ENCODE measurements at regions not wholly inside any gene's neighbourhood (a gene's known extent, or its start where the extent isn't known, plus 50 kb on each side); places are given as distances from the start of the nearest gene placed in this dataset.

GRCh38 chr4:8774071-8774470, 97.6 kb downstream of the HMX1 start:
- DNase-seq (ENCODE audit: low spot score): no peak

GRCh38 chr4:8773124-8773931, 98.3 kb downstream of the HMX1 start:
- DNase-seq (ENCODE audit: low spot score): no peak

DNA sequence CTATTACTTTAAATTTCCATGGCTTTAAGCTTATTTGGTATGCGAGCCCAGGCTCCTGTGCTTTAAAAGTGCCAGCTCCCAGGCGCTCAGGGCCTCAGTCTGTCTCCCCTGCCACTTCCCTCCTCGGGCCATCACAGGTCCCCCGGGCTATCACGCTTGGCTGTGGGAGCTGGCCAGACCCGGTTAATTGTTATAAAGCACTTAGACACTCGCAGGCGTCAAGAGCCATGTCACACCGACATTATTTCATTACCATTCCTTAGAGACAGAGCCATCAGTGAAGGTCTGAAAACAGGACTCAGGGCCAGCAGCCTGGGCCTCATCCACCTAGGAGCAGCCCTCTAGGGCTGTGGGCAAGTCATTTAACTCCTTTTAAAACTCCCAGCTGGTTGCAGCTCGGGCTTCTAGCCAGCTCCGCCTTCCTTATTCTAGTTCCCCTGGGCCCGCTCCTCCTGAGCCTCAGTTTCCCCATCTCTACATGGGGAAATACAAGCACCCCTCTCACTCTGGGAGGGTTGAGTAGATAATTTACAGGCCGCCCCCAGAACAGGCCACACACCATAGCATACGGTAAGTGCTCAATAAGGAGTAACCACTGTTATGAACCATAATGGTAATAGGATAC, 99.0 kb downstream of the HMX1 start:
- no peak for DNase-seq (ENCODE audit: low spot score)

DNA sequence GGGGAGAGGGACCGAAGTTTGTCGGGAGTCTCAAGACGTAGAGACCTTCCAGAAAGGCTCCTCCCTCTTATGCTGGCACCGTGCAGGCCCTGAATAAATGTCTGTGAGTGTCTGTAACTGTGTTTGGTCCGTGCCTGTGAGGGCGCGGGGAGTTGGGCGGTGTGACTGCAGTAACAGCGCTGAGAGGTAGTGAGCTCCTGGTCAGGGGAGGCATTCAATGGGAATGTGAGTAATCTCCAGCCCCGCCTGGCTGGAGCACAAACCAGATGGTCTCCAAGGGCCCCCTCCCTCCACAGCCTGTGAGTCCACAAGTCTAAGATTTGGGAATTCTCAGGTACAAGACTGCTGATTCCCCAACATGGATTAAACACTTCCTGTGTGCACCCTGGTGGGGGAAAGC, 100.0 kb downstream of the HMX1 start:
- no peak for DNase-seq (ENCODE audit: low spot score)

GRCh38 chr4:8771258-8771590, 100.4 kb downstream of the HMX1 start:
- no peak for DNase-seq (ENCODE audit: low spot score)

DNA sequence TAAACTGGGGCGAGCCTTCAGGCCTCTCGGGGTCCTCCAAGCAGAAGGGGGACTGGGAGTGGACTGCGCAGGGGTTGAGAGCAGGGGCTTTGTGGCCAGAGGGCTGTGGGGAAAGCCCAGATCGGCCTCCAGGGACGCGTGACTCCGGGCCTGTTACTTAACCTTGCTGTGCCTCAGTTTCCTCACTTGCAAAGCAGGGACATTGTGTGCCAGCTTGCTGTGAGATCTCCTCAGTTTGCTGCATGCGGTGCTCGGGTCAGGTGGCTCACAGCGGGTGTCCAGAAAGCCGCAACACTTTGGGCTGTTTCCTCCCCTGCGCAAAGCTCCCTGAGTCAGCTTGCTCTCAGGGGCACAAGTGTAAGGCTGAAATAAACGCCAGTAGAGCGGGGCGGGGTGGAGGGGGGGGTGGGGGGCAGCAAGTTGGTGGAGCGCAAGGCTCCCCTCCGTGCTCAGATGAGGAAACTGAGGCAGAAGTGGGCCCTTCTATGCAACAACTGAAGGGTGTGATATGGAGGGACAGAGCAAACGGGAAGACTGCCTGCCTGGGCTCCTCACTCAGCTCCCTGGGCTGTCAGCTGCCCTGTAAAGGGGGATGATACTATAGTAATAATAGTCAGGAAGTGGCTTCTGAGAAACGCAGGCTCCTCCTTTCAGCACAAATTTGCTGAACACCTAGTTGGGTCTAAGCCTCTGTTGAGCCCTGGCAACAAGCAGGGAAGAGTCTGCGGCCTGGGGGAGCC, 101.0 kb downstream of the HMX1 start:
- DNase-seq (ENCODE audit: low spot score): peak; percentile 47

- DNase-seq (ENCODE audit: low spot score): peak; percentile 9
Measured at GRCh38 chr4:8769645-8770517, 101.8 kb downstream of the HMX1 start.

GRCh38 chr4:8768357-8768999, 103.2 kb downstream of the HMX1 start:
- no peak for DNase-seq (ENCODE audit: low spot score)

DNA sequence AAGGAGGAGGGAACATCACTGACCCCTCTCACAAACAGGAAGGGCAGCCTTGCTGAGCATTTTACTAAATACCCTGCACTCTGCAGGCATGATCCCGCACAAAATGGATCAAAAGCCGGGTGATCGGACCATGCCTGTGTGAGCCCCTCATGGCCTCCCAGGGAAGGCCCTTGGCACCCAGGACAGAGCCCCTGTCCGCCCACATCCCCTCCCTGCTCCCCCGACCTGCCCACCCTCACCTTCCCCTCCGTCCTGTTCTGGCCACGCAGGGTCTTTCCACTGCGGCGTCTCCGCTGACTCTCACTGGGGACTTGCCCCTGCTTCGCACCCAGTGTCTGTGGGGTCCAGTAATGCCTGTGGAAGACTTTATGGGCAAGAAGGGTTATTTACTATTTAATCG, 105.0 kb downstream of the HMX1 start:
- no peak for DNase-seq (ENCODE audit: low spot score)

- DNase-seq (ENCODE audit: low spot score): no peak
Measured at GRCh38 chr4:8765631-8766590, 105.7 kb downstream of the HMX1 start.

DNA sequence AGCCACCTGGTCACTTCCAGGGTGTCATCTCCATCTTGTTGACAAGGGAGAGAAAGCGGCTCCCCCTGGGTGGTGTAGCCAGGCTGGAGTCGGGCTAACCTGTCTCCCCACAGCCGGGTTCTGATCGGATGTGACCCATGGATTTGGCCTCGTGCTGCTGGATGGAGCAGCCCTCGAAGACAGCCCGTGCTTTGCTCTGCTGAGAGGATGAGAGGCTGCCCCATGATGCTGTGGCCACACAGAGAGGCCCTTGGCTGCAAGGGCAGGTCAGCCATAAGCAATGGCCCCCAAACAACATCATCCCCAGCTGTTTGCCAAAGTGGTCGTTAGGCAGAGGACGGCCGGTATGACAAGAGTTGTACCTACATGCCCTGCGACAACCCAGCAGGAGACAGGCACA, 106.6 kb downstream of the HMX1 start:
- no peak for DNase-seq (ENCODE audit: low spot score)

DNA sequence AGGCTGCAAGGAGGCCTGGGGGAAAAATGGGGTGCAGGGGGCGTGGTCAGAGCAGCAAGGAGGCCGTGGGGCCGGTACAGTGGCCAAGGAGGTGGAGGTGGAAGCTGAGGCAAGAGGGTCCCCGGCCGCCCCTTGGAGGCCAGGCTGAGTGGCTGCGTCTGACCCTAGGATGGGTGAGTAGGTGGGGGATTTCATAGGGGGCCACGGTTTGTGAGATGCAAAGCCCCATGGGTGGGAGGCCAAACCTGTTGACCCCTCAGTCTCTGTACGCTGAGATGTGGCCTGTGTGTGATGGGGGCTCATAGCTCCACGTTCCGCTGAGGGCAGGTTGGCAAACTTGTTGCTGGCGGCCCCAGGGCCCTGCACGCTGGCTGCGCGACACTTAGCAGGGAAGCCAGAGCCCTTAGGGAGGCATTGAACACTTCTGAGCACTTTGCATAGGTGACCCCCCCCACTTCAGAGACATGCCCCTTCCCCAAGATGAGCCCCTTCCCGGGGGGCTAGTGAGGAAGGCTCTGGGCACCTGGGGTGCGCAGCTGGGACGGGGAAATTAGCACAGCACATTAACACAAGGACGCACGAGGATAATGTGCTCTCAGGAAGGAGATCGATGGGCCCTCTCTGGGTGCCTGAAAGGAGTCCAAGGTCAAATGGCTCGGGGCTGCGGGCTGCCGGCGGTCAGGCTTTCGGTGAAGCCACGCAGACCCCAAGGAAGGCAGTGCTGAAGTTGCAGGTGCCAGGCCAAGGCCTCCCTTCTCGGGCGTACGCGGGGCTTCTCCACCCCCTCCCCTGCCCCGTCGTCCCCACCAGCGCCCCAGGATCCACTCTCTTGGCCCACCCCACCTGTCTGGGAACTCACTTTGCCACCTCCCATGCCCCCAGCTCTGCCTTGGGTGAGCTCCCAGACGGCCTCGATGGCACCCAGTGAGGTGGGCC, 107.4 kb downstream of the HMX1 start:
- DNase-seq (ENCODE audit: low spot score): no peak

DNA sequence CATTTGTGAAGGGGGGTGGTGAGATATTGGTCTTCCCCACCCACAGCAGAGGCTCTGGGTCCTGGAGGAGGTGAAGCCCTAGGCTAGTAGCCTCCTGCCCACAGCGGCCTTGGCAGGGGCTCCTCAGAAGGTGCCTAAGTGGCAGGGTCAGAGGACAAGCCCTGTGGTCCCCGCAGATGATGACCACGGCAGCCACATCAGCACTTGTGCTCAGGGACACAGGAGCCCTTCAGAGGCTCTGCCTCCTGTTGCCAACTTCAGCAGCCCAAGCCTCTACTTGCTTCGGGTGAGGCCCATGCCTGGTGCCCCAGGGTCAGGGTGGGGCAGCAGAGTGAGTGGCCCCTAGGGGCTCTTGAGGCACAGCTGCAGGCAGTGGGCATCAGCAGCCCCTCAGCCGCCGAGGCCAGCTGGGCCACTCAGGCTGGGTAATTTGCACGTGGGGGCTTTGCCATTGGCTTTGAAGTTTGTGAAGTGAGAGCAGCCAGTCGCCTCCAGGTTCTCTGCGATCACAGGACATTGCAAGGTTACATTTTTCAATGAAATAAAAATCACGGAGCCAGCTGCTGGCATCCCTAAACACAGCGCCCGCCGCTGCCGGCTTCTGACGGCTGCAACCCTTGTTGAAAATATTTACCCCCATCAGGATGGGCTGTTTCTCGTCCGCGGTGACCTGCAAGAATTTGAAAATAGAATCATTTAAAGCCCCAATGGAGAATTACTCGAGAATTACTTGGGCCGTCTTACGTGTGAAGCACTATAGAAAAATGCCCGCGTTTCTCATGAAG, 108.5 kb downstream of the HMX1 start:
- no peak for DNase-seq (ENCODE audit: low spot score)

GRCh38 chr4:8762356-8762755, 109.3 kb downstream of the HMX1 start:
- no peak for DNase-seq (ENCODE audit: low spot score)

DNA sequence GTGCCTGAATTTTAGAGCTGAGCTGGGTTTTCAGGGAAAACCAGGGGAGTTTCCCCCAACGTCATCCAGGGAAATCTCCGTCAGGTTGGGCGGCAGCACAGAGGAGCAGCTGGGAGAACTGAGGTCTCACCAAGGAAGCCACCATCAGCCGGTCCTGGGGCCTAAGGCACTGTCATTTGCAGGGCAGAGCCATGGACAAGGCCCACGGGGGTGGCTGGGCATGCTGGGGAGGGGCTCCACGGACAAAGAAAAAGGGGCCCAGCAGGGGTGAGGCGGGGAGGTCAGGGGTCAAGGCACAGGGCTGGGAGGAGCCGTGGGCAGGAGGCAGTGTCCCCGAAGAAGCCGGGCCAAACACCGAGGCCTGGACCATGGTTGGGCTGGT, 109.8 kb downstream of the HMX1 start:
- DNase-seq (ENCODE audit: low spot score): no peak

DNA sequence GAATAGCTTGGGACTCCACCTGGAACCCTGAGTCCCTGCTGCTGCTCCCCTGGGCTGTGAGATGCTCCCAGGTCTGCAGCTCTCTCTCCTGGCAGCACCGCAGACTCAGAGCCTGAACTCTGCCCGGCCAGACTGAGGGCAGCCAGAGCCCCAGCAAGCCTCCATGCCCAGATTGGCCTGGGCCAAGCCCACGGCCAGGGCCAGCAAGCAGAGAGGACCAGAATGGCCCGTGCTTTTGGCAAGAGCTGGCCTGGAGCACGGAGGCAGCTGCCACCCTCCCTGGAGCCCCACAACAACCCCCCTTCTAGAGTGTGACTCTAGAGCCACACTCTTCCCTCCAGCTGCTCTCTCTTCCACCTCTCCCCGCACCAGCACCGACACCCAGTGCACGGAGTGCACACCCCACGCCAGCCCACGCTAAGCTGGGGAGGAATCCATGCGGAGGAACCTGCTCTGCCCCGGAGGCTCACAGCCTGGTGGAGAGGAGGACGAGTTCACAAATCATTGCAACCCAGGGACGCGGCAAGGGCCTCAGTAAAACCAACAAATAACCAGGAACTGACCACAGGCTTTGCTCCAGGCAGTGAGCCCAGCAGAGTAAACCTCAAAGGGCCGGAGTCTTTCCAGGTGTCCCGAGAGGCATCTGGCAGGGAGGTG, 110.3 kb downstream of the HMX1 start:
- DNase-seq (ENCODE audit: low spot score): peak; percentile 36

DNA sequence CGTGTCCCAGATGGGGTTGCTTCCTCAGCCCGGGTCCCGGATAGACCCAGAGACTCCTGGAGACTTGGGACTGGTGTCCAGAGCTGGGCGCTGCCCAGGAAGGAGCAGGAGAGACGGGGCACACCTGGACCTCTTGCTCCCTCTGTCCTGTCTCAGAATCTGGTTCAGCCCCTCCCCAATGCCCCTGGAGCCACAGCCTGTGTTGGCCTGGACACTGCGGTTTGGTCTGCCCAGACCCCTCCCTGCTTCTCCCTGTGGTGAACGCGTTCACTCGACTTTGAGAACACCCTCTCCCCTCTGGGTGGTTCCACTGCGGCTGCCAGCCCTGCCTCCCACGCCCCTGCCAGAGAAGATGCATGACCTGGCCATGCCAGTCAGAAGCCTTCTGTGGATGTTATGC, 111.1 kb downstream of the HMX1 start:
- no peak for DNase-seq (ENCODE audit: low spot score)

GRCh38 chr4:8759987-8760386, 111.7 kb downstream of the HMX1 start:
- no peak for DNase-seq (ENCODE audit: low spot score)
